Transverse colon (tissue), 3 donors: ENCODE measurements at regions not wholly inside any gene's neighbourhood (a gene's known extent, or its start where the extent isn't known, plus 50 kb on each side); places are given as distances from the start of the nearest gene placed in this dataset.

Experiments used
- CTCF ChIP-seq, 5 experiments: fragments of 200-600 bp in 3 of 5; fragments of 450-650 bp in 2 of 5; sonication (generic) in 3 of 5; IDR thresholded peaks; 1 replicate in 2 of 5; 2 replicates in 3 of 5; pipeline ENCODE4 v1.5.1; 2016 to 2017; ENCODE audit warnings: antibody characterized with exemption in 5 of 5, inconsistent platforms in 3 of 5, mild to moderate bottlenecking in 2 of 5, moderate library complexity in 1 of 5
- EP300 ChIP-seq: sonication (generic); formaldehyde crosslinking; IDR thresholded peaks from one replicate; pipeline ENCODE4 v1.6.1; 2017; ENCODE audit warnings: antibody characterized with exemption, low read depth
- POLR2A ChIP-seq: fragments of 450-650 bp; IDR thresholded peaks from one replicate; pipeline ENCODE4 v1.6.1; 2016; ENCODE audit warnings: antibody characterized with exemption, mild to moderate bottlenecking, moderate library complexity

DNA sequence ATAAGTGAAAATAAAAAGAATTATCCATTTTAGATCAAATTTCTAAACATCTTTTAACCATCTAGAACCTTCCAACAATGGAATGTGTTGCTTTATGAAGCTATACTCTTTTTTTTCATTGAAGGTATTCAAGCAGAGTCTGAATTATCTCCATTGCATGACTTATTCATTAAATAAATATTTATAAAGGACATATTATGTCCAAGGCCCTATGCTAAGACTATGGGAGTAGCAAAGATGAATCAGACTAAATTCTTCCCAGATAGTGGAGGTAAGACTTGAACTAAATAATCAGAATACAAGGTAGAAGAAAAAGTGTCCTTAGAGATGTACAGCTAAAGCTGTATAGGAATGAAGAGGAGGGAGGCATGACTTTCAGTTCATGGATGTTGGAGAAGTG is 215.5 kb upstream of the RGMB start:
- TF ChIP-seq CTCF (IDR thresholded peaks at IDR 0.05) (no peak), POLR2A (no peak), EP300 (no peak)
